Cardiac fibroblast (primary cell): ENCODE measurements at regions not wholly inside any gene's neighbourhood (a gene's known extent, or its start where the extent isn't known, plus 50 kb on each side); places are given as distances from the start of the nearest gene placed in this dataset.
"Not testable (repeated sequence)": the region's sequence is repeated elsewhere in the genome, so short reads cannot be mapped to it uniquely, and the experiment has no call there.

Source experiments
- DNase-seq, 2 donors: peaks; one replicate each; pipeline versions ENCODE4 v3.0.0 to v3.0.0-alpha.2; 2010; ENCODE audit warnings: low read depth in 2 of 2
- H3K4me3 ChIP-seq, 2 donors: replicated peaks in 1 of 2; 1 replicate in 1 of 2; 2 replicates in 1 of 2; pipeline ENCODE4 v1.5.1; 2011; ENCODE audit warnings: low read depth in 2 of 2, low read length in 2 of 2, mild to moderate bottlenecking in 2 of 2, moderate library complexity in 1 of 2
- TF ChIP-seq, protein P1 (sequence below): IDR thresholded peaks from one replicate; pipeline ENCODE4 v1.5.1; 2011; ENCODE audit warnings: low read depth, mild to moderate bottlenecking, low read length, inconsistent platforms

DNA sequence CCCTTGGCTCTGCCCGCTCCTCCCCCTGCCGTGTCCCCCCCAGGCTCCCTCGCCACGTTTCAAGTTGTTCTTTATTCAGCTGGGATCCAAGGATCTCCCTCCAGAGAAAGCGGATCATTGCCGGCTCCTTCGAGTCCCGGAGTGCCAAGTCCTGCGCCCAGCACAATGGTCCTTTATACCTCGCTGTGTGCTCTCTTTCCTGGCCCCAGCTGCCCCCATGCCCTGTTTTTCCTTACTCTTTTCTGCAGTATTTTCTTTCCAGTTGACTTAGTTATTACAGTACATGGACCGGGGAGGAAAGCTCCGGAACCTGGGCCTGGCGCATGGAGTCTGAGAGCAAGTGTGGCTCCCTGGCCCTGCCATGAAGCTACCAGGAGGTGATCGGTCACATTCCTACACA, 88.1 kb upstream of the KMT2C start:
- no peak overlapping the region for H3K4me3 ChIP-seq
- TF ChIP-seq, protein P1, sequence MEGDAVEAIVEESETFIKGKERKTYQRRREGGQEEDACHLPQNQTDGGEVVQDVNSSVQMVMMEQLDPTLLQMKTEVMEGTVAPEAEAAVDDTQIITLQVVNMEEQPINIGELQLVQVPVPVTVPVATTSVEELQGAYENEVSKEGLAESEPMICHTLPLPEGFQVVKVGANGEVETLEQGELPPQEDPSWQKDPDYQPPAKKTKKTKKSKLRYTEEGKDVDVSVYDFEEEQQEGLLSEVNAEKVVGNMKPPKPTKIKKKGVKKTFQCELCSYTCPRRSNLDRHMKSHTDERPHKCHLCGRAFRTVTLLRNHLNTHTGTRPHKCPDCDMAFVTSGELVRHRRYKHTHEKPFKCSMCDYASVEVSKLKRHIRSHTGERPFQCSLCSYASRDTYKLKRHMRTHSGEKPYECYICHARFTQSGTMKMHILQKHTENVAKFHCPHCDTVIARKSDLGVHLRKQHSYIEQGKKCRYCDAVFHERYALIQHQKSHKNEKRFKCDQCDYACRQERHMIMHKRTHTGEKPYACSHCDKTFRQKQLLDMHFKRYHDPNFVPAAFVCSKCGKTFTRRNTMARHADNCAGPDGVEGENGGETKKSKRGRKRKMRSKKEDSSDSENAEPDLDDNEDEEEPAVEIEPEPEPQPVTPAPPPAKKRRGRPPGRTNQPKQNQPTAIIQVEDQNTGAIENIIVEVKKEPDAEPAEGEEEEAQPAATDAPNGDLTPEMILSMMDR: no peak
- no peak for DNase-seq

DNA sequence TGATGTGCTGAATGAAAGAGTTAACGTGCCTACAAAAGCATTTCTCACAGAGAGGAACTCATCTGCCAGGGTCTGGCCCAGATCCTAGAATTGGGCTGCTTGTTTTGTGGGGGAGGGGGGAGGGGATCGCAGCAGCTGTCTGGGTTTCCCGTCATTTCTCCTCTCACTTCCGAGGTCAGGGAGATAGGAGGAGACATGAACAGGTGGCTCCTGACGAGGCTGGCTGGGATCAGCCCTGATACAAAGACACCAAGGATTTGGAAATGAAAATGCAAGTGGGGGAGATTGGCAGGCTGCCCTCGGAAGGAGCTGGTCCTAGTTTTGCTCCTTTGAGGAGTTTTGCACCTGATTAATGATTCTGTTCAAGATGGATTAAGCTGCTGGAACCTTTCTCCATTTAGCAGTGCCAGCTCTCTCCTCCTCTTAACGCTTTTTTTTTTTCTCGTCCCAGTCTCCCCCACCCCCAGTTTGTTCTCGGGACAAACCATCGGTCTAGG, 86.8 kb upstream of the KMT2C start:
- peak in 1 of 2 donors; percentile 71 for DNase-seq
- peak overlapping the region; percentile 14 to 17 for H3K4me3 ChIP-seq
- TF ChIP-seq, protein P1: no peak

DNA sequence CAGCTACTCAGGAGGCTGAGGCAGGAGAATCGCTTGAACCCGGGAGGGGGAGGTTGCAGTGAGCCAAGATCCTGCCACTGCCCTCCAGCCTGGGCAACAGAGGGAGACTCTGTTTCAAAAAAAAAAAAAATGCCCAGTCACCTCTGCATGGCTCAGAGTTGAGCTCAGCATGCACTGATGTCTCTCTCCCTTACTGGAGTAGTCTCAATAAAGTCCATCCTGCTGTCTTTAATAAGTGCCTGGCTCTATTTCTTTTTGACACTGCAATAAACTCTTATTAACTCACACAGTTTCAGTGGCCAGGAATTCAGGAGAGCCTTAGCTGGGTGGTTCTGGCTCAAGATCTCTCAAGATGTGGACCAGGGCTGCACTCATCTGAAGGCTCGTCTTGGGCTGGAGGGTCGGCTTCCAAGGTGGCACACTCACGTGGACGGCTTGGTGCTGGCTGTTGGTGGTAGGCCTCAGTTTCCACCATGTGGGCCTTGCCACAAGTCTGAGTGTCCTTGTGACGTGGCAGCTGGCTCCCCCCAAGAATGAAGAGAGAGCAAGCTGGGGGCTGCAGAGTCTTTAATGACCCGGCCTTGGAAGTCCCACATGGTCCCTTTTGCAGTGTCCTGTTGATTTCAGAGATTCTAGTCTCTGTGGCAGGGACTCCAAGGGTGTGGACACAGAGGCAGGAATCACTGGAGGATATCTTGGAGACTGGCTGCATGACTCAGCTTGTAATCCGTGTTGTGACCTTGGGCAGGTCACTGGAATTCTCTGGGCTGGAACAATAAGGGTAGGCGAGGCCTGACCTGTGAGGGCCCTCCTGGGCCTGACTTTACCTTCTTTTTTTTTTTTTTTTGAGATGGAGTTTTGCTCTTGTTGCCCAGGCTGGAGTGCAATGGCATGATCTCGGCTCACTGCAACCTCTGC, 85.9 kb upstream of the KMT2C start:
- TF ChIP-seq, protein P1: no peak
- no peak overlapping the region for H3K4me3 ChIP-seq
- DNase-seq: no peak

DNA sequence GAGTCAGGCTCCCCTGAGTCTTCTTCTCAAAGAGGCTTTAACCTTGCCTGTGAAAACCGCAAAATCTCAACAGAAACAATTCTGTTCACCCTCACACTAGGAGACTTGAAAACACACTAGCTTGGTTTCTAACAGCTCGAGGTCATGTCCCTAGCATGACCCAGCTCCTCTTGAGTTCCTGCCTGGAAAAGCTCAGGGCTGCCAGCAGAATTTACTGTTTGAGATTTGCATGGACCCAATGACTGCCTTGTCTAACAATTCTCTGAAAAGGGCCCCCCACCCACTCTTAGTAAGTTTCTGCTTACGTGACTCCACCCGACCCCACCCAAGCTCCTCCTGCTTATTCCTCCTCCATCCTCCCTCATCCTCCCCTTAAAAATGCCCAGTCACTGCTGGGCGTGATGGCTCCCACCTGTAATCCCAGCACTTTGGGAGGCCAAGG, 85.1 kb upstream of the KMT2C start:
- peak in 1 of 2 donors; percentile 18 for DNase-seq
- H3K4me3 ChIP-seq: no peak overlapping the region
- TF ChIP-seq, protein P1: no peak

DNA sequence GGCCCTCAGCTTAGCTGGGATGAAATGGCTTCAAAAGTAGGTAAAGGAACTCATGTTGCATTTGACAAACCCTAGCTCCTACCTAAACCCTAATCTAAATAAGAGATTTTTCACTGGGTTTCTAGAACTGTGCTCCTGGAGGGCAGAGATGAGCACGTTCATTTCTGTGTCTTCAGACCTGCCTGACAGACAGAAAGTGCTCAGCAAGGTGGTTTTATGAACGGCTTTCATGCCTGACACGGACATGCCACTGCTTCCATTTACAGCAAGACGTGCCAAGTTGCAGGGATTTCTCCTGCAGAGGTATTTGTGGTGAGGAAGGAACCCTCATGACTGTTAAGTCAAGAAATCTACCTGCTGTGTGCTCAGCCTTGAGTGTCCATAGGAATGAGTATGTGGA, 83.5 kb upstream of the KMT2C start:
- DNase-seq: no peak
- TF ChIP-seq, protein P1: no peak

DNA sequence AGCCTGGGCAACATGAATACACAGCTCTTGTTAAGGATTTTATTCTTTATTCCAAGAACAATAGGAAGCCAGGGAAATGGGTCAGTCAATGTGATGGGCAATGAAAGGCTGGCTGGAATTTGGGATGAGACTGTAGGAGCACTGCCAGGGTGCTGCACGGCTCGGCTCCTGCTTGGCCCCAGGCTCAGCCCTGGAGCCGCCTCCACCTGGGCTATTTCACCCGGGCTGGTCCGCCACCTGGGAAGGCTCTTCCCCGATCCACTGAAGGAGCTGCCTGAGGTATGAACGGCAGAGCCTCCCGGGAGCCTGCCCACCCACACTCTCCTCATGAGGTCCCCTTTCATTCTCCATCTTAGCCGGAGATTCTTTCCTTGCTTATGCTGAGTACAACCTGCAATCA, 80.4 kb upstream of the KMT2C start:
- TF ChIP-seq, protein P1: no peak
- DNase-seq: no peak
- H3K4me3 ChIP-seq: no peak overlapping the region

More for the DNA sequence above, 83.5 kb upstream of the KMT2C start:
- no peak overlapping the region for H3K4me3 ChIP-seq

DNA sequence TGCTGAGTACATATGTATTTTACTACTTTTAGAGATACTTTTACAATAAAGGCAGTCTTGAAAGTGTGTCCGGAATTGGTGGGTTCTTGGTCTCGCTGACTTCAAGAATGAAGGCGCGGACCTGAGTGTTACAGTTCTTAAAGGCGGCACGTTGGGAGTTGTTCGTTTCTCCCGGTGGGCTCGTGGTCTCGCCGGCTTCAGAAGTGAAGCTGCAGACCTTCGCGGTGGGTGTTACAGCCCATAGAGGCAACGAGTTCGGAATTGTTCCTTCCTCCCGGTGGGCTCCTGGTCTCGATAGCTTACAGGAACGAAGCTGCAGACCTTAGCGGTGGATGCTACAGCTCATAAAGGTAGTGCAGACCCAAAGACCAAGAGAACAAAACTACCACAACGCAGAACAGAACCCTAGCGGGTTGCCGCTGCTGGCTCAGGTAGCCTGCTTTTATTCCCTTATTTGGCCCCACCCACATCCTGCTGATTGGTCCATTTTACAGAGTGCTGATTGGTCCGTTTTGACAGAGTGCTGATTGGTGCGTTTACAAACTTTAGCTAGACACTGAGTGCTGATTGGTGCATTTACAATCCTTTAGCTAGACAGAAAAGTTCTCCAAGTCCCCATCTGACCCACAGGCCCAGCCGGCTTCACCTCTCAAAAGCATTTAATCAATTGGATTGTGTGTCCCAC, 79.6 kb upstream of the KMT2C start:
- not testable (repeated sequence) for H3K4me3 ChIP-seq, DNase-seq
